ENCODE measurements at regions not wholly inside any gene's neighbourhood (a gene's known extent, or its start where the extent isn't known, plus 50 kb on each side); places are given as distances from the start of the nearest gene placed in this dataset.

DNA sequence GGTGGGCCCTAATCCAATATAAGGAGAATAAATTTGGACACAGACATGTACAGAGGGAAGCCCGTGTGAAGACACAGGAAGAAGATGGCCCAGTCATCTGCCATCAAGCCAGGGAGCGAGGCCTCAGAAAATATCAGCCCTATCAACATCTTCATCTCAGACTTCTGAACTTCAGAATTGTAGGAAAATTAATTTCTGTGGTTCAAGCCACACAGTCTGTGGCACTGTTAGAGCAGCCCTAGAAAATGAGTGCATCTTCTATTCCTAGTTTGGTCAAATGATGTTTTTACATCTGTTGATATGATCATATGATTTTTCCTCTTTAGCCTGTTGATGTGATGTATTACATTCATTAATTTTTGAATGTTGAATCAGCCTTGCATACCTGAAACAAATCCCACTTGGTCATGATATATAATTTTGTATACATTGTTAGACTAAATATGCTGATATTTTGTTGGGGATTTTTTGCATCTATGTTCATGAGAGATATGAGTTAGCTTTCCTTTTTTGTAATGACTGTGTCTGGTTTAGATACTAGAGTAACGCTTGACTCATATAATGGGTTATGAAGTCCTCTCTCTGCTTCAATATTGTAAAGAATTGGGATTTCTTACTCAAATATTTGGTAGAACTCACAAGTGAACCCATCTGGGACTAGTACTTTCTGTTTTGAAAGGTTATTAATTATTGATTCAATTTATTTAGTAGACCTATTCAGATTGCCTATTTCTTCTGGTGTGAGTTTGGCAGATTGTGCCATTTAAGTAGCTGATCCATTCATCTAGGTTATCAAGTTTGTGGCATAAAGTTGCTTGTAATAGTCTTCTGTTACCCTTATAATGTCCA lies 451.4 kb downstream of the EIPR1 start:
- 81% methylated on average over 3 of the region's 3 CpGs for WGBS, 2 donors
- intact Hi-C loops (cut with DNase I) = no loop called here
- Histone ChIP-seq H3K4me1 (no peaks in the 10 kb centered on the region), H3K27me3 (no peaks in the 10 kb centered on the region), H3K9me3 (no peaks in the 10 kb centered on the region), H3K27ac (no peak overlapping the region), H3K4me3 (no peak overlapping the region), H3K36me3 (replicated peaks in 1 of 2; ENCODE audit: insufficient read depth in 1 of 2, low read depth in 2 of 2) (no peaks in the 10 kb centered on the region)
- no peak for DNase-seq
- no peak for ATAC-seq
- TF ChIP-seq POLR2A (IDR thresholded peaks at IDR 0.05) = no peak
- TF ChIP-seq, protein P1, sequence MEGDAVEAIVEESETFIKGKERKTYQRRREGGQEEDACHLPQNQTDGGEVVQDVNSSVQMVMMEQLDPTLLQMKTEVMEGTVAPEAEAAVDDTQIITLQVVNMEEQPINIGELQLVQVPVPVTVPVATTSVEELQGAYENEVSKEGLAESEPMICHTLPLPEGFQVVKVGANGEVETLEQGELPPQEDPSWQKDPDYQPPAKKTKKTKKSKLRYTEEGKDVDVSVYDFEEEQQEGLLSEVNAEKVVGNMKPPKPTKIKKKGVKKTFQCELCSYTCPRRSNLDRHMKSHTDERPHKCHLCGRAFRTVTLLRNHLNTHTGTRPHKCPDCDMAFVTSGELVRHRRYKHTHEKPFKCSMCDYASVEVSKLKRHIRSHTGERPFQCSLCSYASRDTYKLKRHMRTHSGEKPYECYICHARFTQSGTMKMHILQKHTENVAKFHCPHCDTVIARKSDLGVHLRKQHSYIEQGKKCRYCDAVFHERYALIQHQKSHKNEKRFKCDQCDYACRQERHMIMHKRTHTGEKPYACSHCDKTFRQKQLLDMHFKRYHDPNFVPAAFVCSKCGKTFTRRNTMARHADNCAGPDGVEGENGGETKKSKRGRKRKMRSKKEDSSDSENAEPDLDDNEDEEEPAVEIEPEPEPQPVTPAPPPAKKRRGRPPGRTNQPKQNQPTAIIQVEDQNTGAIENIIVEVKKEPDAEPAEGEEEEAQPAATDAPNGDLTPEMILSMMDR (IDR thresholded peaks at IDR 0.05) = no peak

DNA sequence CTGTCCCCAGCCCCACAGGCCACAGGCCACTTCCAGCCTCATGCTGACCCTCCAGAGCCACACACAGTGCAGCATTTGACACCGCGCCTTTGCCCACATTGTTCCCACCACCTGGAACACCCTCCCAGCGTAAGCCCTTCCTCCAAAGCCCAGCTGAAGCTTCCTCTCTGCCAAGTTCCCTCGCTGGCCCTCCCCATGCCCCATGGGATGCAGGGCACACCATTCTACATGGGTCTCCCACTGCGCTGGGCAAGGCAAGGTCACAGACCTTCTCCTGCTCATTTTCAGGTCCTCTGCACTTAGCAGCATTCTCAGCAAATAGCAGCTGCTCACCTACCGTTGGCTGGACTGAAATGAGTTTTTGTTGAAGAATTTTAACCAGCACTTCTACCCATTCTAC lies 455.5 kb downstream of the EIPR1 start:
- Histone ChIP-seq H3K36me3 (replicated peaks in 1 of 2; ENCODE audit: insufficient read depth in 1 of 2, low read depth in 2 of 2) (no peaks in the 10 kb centered on the region), H3K9me3 (no peaks in the 10 kb centered on the region), H3K4me1 (no peaks in the 10 kb centered on the region), H3K4me3 (no peak overlapping the region), H3K27ac (no peak overlapping the region), H3K27me3 (no peaks in the 10 kb centered on the region)
- TF ChIP-seq, protein P1 (IDR thresholded peaks at IDR 0.05) = no peak
- TF ChIP-seq POLR2A (IDR thresholded peaks at IDR 0.05) = no peak
- intact Hi-C loops (cut with DNase I) = no loop called here
- no peak for ATAC-seq
- no peak for DNase-seq
- 69 to 79% methylated on average over 6 of the region's 6 CpGs for WGBS, 2 donors

DNA sequence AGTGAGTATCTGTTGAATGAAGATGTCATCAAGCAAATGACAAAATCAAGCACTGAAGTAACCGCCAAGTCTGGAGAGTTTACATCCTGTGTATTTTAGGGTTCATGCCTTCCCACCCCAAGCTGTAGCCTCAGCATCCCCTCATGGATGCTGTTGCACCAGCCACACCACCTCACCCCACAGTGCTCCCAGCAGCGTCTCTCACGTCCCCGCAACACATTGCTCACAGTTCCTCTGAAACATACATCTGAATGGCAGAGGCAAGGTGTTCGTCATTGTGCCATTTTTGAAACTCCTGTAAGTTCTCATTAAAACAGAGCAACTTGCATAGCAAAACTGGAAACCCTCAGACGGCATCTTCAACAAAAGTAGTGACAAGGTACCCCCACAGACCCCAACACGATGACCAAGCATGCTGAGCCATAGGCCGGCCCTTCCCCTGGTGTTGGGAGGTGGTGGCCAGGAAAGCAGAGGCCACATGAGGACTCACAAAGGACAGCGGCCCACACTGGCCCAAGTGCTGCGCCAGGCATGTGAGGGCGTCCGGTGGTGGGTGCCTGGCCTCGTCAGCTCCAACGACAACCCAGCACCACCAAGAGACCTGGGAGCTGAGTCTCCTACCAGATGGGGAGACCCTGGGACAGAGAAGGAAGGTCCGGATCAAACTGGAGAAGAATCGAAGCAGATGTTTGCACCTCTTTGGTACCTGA lies 456.5 kb downstream of the EIPR1 start:
- no peak overlapping the region for H3K27ac ChIP-seq
- no peak overlapping the region for H3K4me3 ChIP-seq
- intact Hi-C loops (cut with DNase I) = no loop called here
- DNase-seq = no peak
- no peaks in the 10 kb centered on the region for H3K9me3 ChIP-seq
- no peaks in the 10 kb centered on the region for H3K36me3 ChIP-seq (replicated peaks in 1 of 2; ENCODE audit: insufficient read depth in 1 of 2, low read depth in 2 of 2)
- ATAC-seq = no peak
- no peaks in the 10 kb centered on the region for H3K27me3 ChIP-seq
- no peaks in the 10 kb centered on the region for H3K4me1 ChIP-seq
- 75 to 81% methylated on average over 14 to 16 of the region's 16 CpGs for WGBS, 2 donors
- TF ChIP-seq POLR2A (IDR thresholded peaks at IDR 0.05) = no peak
- TF ChIP-seq, protein P1 (IDR thresholded peaks at IDR 0.05) = no peak

DNA sequence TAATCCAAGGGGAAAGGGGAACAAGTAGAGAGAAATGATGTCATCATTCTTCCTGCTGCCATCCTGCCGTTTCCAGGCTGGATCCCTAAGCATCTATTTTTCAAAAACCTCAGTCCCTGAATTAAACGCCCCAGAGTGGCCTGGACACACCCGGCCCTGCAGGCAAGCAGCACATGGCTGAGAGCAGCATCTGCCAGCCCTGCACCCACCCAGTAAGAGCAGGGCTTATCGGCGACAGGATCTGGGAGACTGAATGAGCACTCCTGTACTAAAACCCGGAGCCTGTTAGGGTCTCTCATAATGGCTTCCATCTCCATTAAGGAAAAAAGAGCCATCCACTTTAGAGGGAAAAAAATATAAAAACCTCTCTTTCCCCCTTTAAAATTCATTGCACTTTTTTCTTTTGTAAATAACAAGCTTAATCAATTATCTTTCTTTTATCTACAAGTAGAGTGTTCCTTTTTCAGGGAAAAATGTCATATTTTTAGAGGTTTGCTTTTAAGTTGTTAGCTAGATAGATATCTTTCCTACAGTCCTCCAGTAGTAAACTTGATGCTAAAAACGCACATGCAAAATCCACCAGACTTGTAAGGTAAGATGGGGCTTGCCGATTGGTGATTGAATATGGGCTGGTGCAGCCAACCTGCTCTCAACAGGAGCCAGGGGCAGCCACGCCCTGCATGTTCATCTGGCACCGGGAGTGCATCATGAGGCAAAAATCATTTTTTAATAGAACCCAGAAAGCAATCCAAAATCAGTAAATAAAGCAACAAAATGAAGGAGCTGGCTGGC lies 457.8 kb downstream of the EIPR1 start:
- ATAC-seq (no peak), DNase-seq (no peak)
- intact Hi-C loops (cut with DNase I) = no loop called here
- H3K27ac ChIP-seq = no peak overlapping the region
- no peaks in the 10 kb centered on the region for H3K36me3 ChIP-seq (replicated peaks in 1 of 2; ENCODE audit: insufficient read depth in 1 of 2, low read depth in 2 of 2)
- TF ChIP-seq, protein P1 (IDR thresholded peaks at IDR 0.05) = no peak
- no peak for TF ChIP-seq POLR2A (IDR thresholded peaks at IDR 0.05)
- no peaks in the 10 kb centered on the region for H3K27me3 ChIP-seq
- 43 to 53% methylated on average over 10 of the region's 10 CpGs for WGBS, 2 donors
- H3K9me3 ChIP-seq = no peaks in the 10 kb centered on the region
- H3K4me3 ChIP-seq = no peak overlapping the region
- H3K4me1 ChIP-seq = no peaks in the 10 kb centered on the region

Measured in body of pancreas (tissue), 4 donors.